ENCODE measurements at regions not wholly inside any gene's neighbourhood (a gene's known extent, or its start where the extent isn't known, plus 50 kb on each side); places are given as distances from the start of the nearest gene placed in this dataset.

DNA sequence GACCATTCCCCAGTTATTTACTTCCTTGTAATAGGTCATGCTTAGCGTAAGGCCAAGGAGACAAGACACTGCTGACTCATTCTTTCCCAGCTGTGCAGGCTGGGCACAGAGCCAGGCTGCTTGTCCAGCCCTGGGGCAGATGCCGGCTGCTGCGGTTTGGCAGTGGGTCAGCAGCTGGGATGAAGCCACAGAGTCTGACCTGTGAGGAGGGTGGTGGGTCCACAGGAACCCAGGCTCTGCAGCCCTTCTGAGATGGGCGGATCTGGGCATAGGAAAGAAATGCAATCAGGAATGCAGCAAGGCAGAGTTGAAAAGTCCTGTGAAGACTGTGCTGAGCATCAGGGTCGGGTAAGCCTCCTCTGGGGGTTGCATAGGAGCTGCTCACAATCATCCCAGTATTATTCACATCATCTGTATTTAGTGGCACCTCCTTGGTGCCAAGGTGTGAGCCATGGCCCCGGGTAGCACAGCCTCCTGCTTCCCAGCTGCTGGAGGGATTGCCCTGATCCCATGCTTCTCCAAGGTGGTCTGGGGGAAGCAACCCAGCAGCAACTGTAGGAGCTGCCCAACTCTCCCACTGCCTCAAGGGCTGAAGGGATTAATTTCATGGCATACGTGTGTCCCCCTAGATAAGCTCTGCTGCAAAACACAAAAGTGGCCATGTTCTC is 139.0 kb downstream of the DDX1 start:
- H3K27me3 Mint-ChIP-seq = no peaks in the 10 kb centered on the region
- H3K27ac Mint-ChIP-seq = no peak overlapping the region
- TF ChIP-seq CTCF (conservative IDR thresholded peaks at IDR 0.05) = no peak
- peaks cover 52% of the 10 kb centered on the region for H3K4me1 Mint-ChIP-seq (ENCODE audit: unreplicated experiment)
- no peak for DNase-seq (ENCODE audit: extremely low spot score, unreplicated experiment)
- H3K9me3 Mint-ChIP-seq = no peaks in the 10 kb centered on the region
- peak overlapping the region; percentile 57 for H3K4me3 Mint-ChIP-seq
- no peaks in the 10 kb centered on the region for H3K36me3 Mint-ChIP-seq

DNA sequence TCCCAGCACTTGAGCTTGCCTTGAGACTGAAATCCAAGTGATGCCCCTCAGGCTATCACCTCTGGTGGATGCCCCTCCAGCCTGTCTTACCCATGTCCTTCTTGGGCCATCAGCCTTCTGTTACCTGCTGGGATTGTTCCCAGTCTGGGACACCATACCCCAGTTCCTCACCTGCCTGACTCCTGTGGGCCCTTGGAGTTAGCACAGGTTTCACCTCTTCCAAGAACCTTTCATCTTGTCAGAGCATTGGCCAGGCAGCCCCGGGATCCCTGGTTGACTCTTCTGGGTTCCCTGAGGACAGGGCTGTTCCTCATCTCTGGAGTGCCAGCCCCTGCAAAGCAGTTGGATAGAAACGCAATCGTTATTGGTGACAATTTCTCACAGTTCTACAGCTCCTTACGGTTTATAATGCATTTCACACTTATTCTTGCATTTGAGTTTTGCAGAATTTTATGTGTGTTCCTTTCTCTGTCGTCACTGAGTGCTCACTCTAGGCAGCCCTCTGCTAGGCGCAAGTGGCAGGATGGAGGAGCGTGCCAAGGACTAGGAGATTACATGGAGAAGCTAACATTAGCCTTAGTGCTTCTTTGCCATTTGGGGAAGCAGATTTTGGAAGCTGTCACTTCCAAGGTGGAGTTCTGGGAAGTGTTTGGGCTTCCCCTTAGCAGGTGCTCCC is 139.7 kb downstream of the DDX1 start:
- DNase-seq (ENCODE audit: extremely low spot score, unreplicated experiment) = no peak
- H3K4me1 Mint-ChIP-seq (ENCODE audit: unreplicated experiment) = peaks cover 55% of the 10 kb centered on the region
- H3K4me3 Mint-ChIP-seq = no peak overlapping the region
- H3K36me3 Mint-ChIP-seq = no peaks in the 10 kb centered on the region
- TF ChIP-seq CTCF (conservative IDR thresholded peaks at IDR 0.05) = no peak
- H3K9me3 Mint-ChIP-seq = no peaks in the 10 kb centered on the region
- no peak overlapping the region for H3K27ac Mint-ChIP-seq
- no peaks in the 10 kb centered on the region for H3K27me3 Mint-ChIP-seq

- H3K4me1 Mint-ChIP-seq (ENCODE audit: unreplicated experiment) = peaks cover 55% of the 10 kb centered on the region
- H3K9me3 Mint-ChIP-seq = no peaks in the 10 kb centered on the region
- H3K36me3 Mint-ChIP-seq = no peaks in the 10 kb centered on the region
- no peak for TF ChIP-seq CTCF (conservative IDR thresholded peaks at IDR 0.05)
- H3K27ac Mint-ChIP-seq = no peak overlapping the region
- H3K4me3 Mint-ChIP-seq = no peak overlapping the region
- H3K27me3 Mint-ChIP-seq = no peaks in the 10 kb centered on the region
- no peak for DNase-seq (ENCODE audit: extremely low spot score, unreplicated experiment)
Observed at GRCh38 chr2:15731889-15732271, 140.2 kb downstream of the DDX1 start.

DNA sequence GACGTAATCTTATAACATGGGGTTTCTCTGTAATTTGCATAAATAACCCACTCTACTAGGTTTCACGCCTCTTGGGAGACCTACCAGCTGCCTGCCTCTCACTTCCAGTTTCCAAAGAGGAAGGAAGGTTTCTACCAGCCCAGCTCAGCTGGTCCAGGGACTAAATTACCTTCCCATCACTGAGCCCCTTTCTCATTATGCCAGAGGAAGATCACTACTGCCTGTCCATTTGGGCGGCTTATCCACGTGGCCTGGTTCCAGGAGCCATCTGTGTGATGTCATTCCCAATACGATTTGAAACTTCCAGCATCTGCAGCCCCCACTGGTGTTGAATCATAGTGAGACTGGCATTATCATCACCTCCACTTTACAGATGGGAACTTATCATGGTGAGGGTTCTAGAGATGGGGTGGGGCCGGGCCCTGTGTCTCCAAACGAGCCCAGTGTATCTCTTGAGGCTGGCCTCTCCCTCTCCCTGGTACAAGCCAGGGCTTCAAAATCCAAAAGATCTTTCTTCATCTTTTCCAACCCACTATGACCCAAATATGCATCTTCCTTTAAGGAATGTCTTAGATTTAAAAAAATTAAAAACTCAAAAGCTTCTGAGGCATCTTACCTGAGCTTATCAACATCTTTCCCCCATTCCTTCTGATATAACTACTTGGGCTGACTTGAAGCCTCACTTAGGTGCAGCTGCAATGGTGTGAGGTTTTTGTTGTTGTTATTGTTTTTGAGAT is 140.8 kb downstream of the DDX1 start:
- H3K9me3 Mint-ChIP-seq = peaks cover 3% of the 10 kb centered on the region
- no peaks in the 10 kb centered on the region for H3K27me3 Mint-ChIP-seq
- TF ChIP-seq CTCF (conservative IDR thresholded peaks at IDR 0.05) = no peak
- peaks cover 55% of the 10 kb centered on the region for H3K4me1 Mint-ChIP-seq (ENCODE audit: unreplicated experiment)
- no peak overlapping the region for H3K4me3 Mint-ChIP-seq
- DNase-seq (ENCODE audit: extremely low spot score, unreplicated experiment) = no peak
- no peaks in the 10 kb centered on the region for H3K36me3 Mint-ChIP-seq
- no peak overlapping the region for H3K27ac Mint-ChIP-seq

- H3K9me3 Mint-ChIP-seq = peaks cover 6% of the 10 kb centered on the region
- DNase-seq (ENCODE audit: extremely low spot score, unreplicated experiment) = no peak
- peaks cover 50% of the 10 kb centered on the region for H3K4me1 Mint-ChIP-seq (ENCODE audit: unreplicated experiment)
- peak overlapping the region; percentile 4 for H3K4me3 Mint-ChIP-seq
- no peak for TF ChIP-seq CTCF (conservative IDR thresholded peaks at IDR 0.05)
- no peak overlapping the region for H3K27ac Mint-ChIP-seq
- H3K36me3 Mint-ChIP-seq = no peaks in the 10 kb centered on the region
- no peaks in the 10 kb centered on the region for H3K27me3 Mint-ChIP-seq
Observed at GRCh38 chr2:15733867-15734673, 142.4 kb downstream of the DDX1 start.

Measured in type B pancreatic cell (in vitro differentiated cells).